Gastroesophageal sphincter (tissue), 4 donors: ENCODE measurements at regions not wholly inside any gene's neighbourhood (a gene's known extent, or its start where the extent isn't known, plus 50 kb on each side); places are given as distances from the start of the nearest gene placed in this dataset.

Source experiments
- ATAC-seq: fragments of 150-250 bp; one replicate; pipeline ENCODE4 v1.9.1; 2016; ENCODE audit warnings: mild to moderate bottlenecking, moderate library complexity
- H3K27ac ChIP-seq, 4 donors: fragments of 200-600 bp; sonication (generic) in 3 of 4; 1 replicate in 3 of 4; 2 replicates in 1 of 4; pipeline ENCODE4 v1.5.1; 2016 to 2019
- H3K27me3 ChIP-seq: fragments of 200-600 bp; sonication (generic); one replicate; pipeline ENCODE4 v1.5.1; 2019
- H3K36me3 ChIP-seq, 2 donors: fragments of 200-600 bp; sonication (generic); one replicate each; pipeline ENCODE4 v1.5.1; 2019; ENCODE audit warnings: control low read depth in 1 of 2
- H3K4me1 ChIP-seq, 3 donors: fragments of 200-600 bp; sonication (generic); 1 replicate in 2 of 3; 2 replicates in 1 of 3; pipeline ENCODE4 v1.5.1; 2016 to 2019; ENCODE audit warnings: control low read depth in 2 of 3
- H3K4me3 ChIP-seq, 2 donors: fragments of 200-600 bp; sonication (generic); one replicate each; pipeline ENCODE4 v1.5.1; 2019; ENCODE audit warnings: mild to moderate bottlenecking in 1 of 2, moderate library complexity in 1 of 2
- H3K9me3 ChIP-seq, 3 donors: fragments of 200-600 bp; sonication (generic); one replicate each; pipeline ENCODE4 v1.5.1; 2017 to 2019; ENCODE audit warnings: control low read depth in 2 of 3
- CTCF ChIP-seq, 4 experiments: fragments of 200-600 bp in 2 of 4; fragments of 450-650 bp in 2 of 4; sonication (generic) in 1 of 4; IDR thresholded peaks; one replicate each; pipeline ENCODE4 v1.5.1; 2017 to 2019; ENCODE audit warnings: antibody characterized with exemption in 4 of 4, mild to moderate bottlenecking in 2 of 4, moderate library complexity in 2 of 4
- EP300 ChIP-seq: sonication (generic); formaldehyde crosslinking; IDR thresholded peaks from one replicate; pipeline ENCODE4 v1.6.1; 2017; ENCODE audit warnings: antibody characterized with exemption, mild to moderate bottlenecking
- POLR2A ChIP-seq, 2 donors: fragments of 450-650 bp; IDR thresholded peaks; one replicate each; pipeline ENCODE4 v1.6.1; 2017; ENCODE audit warnings: antibody characterized with exemption in 2 of 2, mild to moderate bottlenecking in 2 of 2, moderate library complexity in 1 of 2
- POLR2AphosphoS5 ChIP-seq: sonication (generic); formaldehyde crosslinking; IDR thresholded peaks from one replicate; pipeline ENCODE4 v1.6.1; 2017; ENCODE audit warnings: antibody characterized with exemption
- WGBS, 2 donors: methylation state at CpG; one replicate each; pipeline ENCODE4 v1.1.5; 2018; ENCODE audit warnings: low coverage in 1 of 2; 5-methylcytosine and 5-hydroxymethylcytosine counted together

GRCh38 chr7:131027287-131027773 lies 293.3 kb upstream of the KLF14 start:
- TF ChIP-seq EP300 (no peak), POLR2A (IDR thresholded peaks at IDR 0.05) (no peak), CTCF (IDR thresholded peaks at IDR 0.05) (no peak), POLR2AphosphoS5 (no peak)
- no peaks in the 10 kb centered on the region for H3K27me3 ChIP-seq
- H3K4me1 ChIP-seq, result peaks cover 0 to 90% (median 20%) of the 10 kb centered on the region in 3 donors
- WGBS, 2 donors, result 29 to 100% methylated on average over 1 to 2 of the region's 8 CpGs
- H3K27ac ChIP-seq, result peak overlapping the region in 3 of 4 donors; percentile 28 to 41 (median 35)
- H3K9me3 ChIP-seq, result no peaks in the 10 kb centered on the region
- peak; percentile 80 for ATAC-seq
- no peak overlapping the region for H3K4me3 ChIP-seq
- H3K36me3 ChIP-seq, result peaks cover 0 to 11% of the 10 kb centered on the region in 2 donors

- Histone ChIP-seq H3K36me3 (peaks cover 0 to 3% of the 10 kb centered on the region in 2 donors), H3K27me3 (no peaks in the 10 kb centered on the region), H3K27ac (peak overlapping the region in 1 of 4 donors; percentile 41), H3K9me3 (no peaks in the 10 kb centered on the region), H3K4me3 (no peak overlapping the region), H3K4me1 (peaks cover 0 to 90% (median 22%) of the 10 kb centered on the region in 3 donors)
- ATAC-seq, result no peak
- WGBS, 2 donors, result 44 to 96% methylated on average over 1 to 2 of the region's 2 CpGs
- no peak for TF ChIP-seq POLR2AphosphoS5
- no peak for TF ChIP-seq EP300
- TF ChIP-seq POLR2A (IDR thresholded peaks at IDR 0.05), result no peak
- no peak for TF ChIP-seq CTCF (IDR thresholded peaks at IDR 0.05)
Observed at GRCh38 chr7:131028295-131028694, 294.3 kb upstream of the KLF14 start.

GRCh38 chr7:131029002-131029401 lies 295.0 kb upstream of the KLF14 start:
- H3K27ac ChIP-seq, result no peak overlapping the region

GRCh38 chr7:131031099-131031868 lies 296.4 kb upstream of the MKLN1 start:
- H3K27ac ChIP-seq, result no peak overlapping the region
- H3K4me1 ChIP-seq, result peaks cover 9 to 92% (median 26%) of the 10 kb centered on the region in 3 donors
- H3K36me3 ChIP-seq, result no peaks in the 10 kb centered on the region
- no peak overlapping the region for H3K4me3 ChIP-seq
- H3K9me3 ChIP-seq, result no peaks in the 10 kb centered on the region
- no peak for ATAC-seq
- no peak for TF ChIP-seq EP300
- no peak for TF ChIP-seq CTCF (IDR thresholded peaks at IDR 0.05)
- TF ChIP-seq POLR2A (IDR thresholded peaks at IDR 0.05), result no peak
- TF ChIP-seq POLR2AphosphoS5, result no peak
- WGBS, 2 donors, result 80 to 88% methylated on average over 6 to 7 of the region's 7 CpGs
- no peaks in the 10 kb centered on the region for H3K27me3 ChIP-seq

More at GRCh38 chr7:131029002-131029401, 295.0 kb upstream of the KLF14 start:
- no peaks in the 10 kb centered on the region for H3K36me3 ChIP-seq
- no peak for ATAC-seq
- H3K27me3 ChIP-seq, result no peaks in the 10 kb centered on the region
- H3K4me1 ChIP-seq, result peaks cover under 1 to 96% (median 22%) of the 10 kb centered on the region in 3 donors
- no peak overlapping the region for H3K4me3 ChIP-seq
- TF ChIP-seq EP300 (no peak), POLR2A (IDR thresholded peaks at IDR 0.05) (no peak), POLR2AphosphoS5 (no peak)
- H3K9me3 ChIP-seq, result no peaks in the 10 kb centered on the region

- 89 to 99% methylated on average over 4 to 6 of the region's 6 CpGs for WGBS, 2 donors
- TF ChIP-seq POLR2AphosphoS5, result no peak
- TF ChIP-seq EP300, result no peak
- no peak for TF ChIP-seq POLR2A (IDR thresholded peaks at IDR 0.05)
- TF ChIP-seq CTCF (IDR thresholded peaks at IDR 0.05), result no peak
- no peak for ATAC-seq
- Histone ChIP-seq H3K27me3 (no peaks in the 10 kb centered on the region), H3K36me3 (no peaks in the 10 kb centered on the region), H3K4me1 (peaks cover 9 to 86% (median 13%) of the 10 kb centered on the region in 3 donors), H3K4me3 (no peak overlapping the region), H3K27ac (no peak overlapping the region), H3K9me3 (no peaks in the 10 kb centered on the region)
Observed at GRCh38 chr7:131032786-131033185, 294.9 kb upstream of the MKLN1 start.
